Esophagus muscularis mucosa (tissue), 4 donors: ENCODE measurements at regions not wholly inside any gene's neighbourhood (a gene's known extent, or its start where the extent isn't known, plus 50 kb on each side); places are given as distances from the start of the nearest gene placed in this dataset.

Experiments
- DNase-seq: peaks from one replicate; pipeline ENCODE4 v3.0.0-alpha.2; 2017; ENCODE audit errors: extremely low spot score
- H3K27ac ChIP-seq, 4 donors: fragments of 200-600 bp; sonication (generic); replicated peaks in 1 of 4; 1 replicate in 3 of 4; 2 replicates in 1 of 4; pipeline ENCODE4 v1.5.1; 2016 to 2019; ENCODE audit warnings: mild to moderate bottlenecking in 1 of 4
- H3K27me3 ChIP-seq, 4 donors: fragments of 200-600 bp; sonication (generic); one replicate each; pipeline versions ENCODE4 v1.5.1 to v1.6.0; 2016 to 2019
- H3K36me3 ChIP-seq, 4 donors: fragments of 200-600 bp; sonication (generic); one replicate each; pipeline ENCODE4 v1.5.1; 2016 to 2019
- H3K4me1 ChIP-seq, 4 donors: fragments of 200-600 bp; sonication (generic); one replicate each; pipeline ENCODE4 v1.5.1; 2016 to 2019
- H3K4me3 ChIP-seq, 4 donors: fragments of 200-600 bp; sonication (generic); 1 replicate in 2 of 4; 2 replicates in 2 of 4; pipeline ENCODE4 v1.5.1; 2016 to 2019; ENCODE audit warnings: mild to moderate bottlenecking in 4 of 4, moderate library complexity in 1 of 4
- H3K9me3 ChIP-seq, 4 donors: fragments of 200-600 bp; sonication (generic); 1 replicate in 3 of 4; 2 replicates in 1 of 4; pipeline ENCODE4 v1.5.1; 2016 to 2019
- CTCF ChIP-seq, 3 experiments: fragments of 200-600 bp in 2 of 3; fragments of 450-650 bp in 1 of 3; sonication (generic) in 2 of 3; IDR thresholded peaks; one replicate each; pipeline ENCODE4 v1.5.1; 2017 to 2019; ENCODE audit warnings: antibody characterized with exemption in 3 of 3, mild to moderate bottlenecking in 2 of 3, moderate library complexity in 1 of 3
- EP300 ChIP-seq: sonication (generic); formaldehyde crosslinking; IDR thresholded peaks from one replicate; pipeline ENCODE4 v1.6.1; 2017; ENCODE audit warnings: antibody characterized with exemption
- POLR2A ChIP-seq: fragments of 450-650 bp; IDR thresholded peaks from one replicate; pipeline ENCODE4 v1.6.1; 2017; ENCODE audit warnings: antibody characterized with exemption, moderate library complexity, mild to moderate bottlenecking, low read depth
- POLR2AphosphoS5 ChIP-seq, 2 donors: sonication (generic); formaldehyde crosslinking; IDR thresholded peaks; one replicate each; pipeline ENCODE4 v1.6.1; 2017; ENCODE audit warnings: antibody characterized with exemption in 2 of 2
- WGBS: methylation state at CpG from one replicate; pipeline ENCODE4 v1.1.5; 2018; 5-methylcytosine and 5-hydroxymethylcytosine counted together
- intact Hi-C: fragments of 100-400 bp; cut with DNase I; formaldehyde crosslinking; loops from one replicate; pipeline ENCODE4 v1.15.1; 2023

GRCh38 chr2:22301228-22301627, 1083.8 kb upstream of the KLHL29 start:
- intact Hi-C loops = no loop called here
- Histone ChIP-seq H3K27ac (no peak overlapping the region), H3K4me3 (no peak overlapping the region), H3K27me3 (no peaks in the 10 kb centered on the region), H3K9me3 (peaks cover 0 to 10% (median 0%) of the 10 kb centered on the region in 4 donors), H3K36me3 (no peaks in the 10 kb centered on the region), H3K4me1 (no peaks in the 10 kb centered on the region)
- no peak for DNase-seq
- WGBS = 39% methylated on average over 6 of the region's 6 CpGs
- no peak for TF ChIP-seq POLR2AphosphoS5 (IDR thresholded peaks at IDR 0.05)
- TF ChIP-seq EP300 = no peak
- no peak for TF ChIP-seq CTCF (IDR thresholded peaks at IDR 0.05)
- TF ChIP-seq POLR2A = no peak

GRCh38 chr2:22326250-22326649, 1058.7 kb upstream of the KLHL29 start:
- Histone ChIP-seq H3K4me3 (no peak overlapping the region), H3K9me3 (peaks cover 0 to 11% (median 0%) of the 10 kb centered on the region in 4 donors), H3K4me1 (no peaks in the 10 kb centered on the region), H3K36me3 (no peaks in the 10 kb centered on the region), H3K27ac (no peak overlapping the region), H3K27me3 (no peaks in the 10 kb centered on the region)
- no peak for DNase-seq
- intact Hi-C loops = no loop called here
- TF ChIP-seq CTCF (IDR thresholded peaks at IDR 0.05) = no peak
- no peak for TF ChIP-seq EP300
- no peak for TF ChIP-seq POLR2A
- no peak for TF ChIP-seq POLR2AphosphoS5 (IDR thresholded peaks at IDR 0.05)
- WGBS = 67% methylated on average over 4 of the region's 4 CpGs

GRCh38 chr2:22329211-22330154, 1055.5 kb upstream of the KLHL29 start:
- peaks cover 0 to 8% (median 0%) of the 10 kb centered on the region in 4 donors for H3K9me3 ChIP-seq
- no peaks in the 10 kb centered on the region for H3K4me1 ChIP-seq
- no peak for DNase-seq
- H3K27me3 ChIP-seq = no peaks in the 10 kb centered on the region
- no peaks in the 10 kb centered on the region for H3K36me3 ChIP-seq
- intact Hi-C loops = no loop called here
- WGBS = 68% methylated on average over 9 of the region's 10 CpGs
- no peak overlapping the region for H3K4me3 ChIP-seq
- no peak overlapping the region for H3K27ac ChIP-seq
- TF ChIP-seq EP300 = no peak
- TF ChIP-seq POLR2A = no peak
- no peak for TF ChIP-seq CTCF (IDR thresholded peaks at IDR 0.05)
- no peak for TF ChIP-seq POLR2AphosphoS5 (IDR thresholded peaks at IDR 0.05)

- H3K36me3 ChIP-seq = no peaks in the 10 kb centered on the region
Observed at GRCh38 chr2:22336414-22336813, 1048.6 kb upstream of the KLHL29 start.

GRCh38 chr2:22340716-22341115, 1044.3 kb upstream of the KLHL29 start:
- H3K9me3 ChIP-seq = no peaks in the 10 kb centered on the region
- H3K36me3 ChIP-seq = no peaks in the 10 kb centered on the region
- no peak overlapping the region for H3K4me3 ChIP-seq
- intact Hi-C loops = no loop called here
- TF ChIP-seq POLR2A = no peak
- TF ChIP-seq EP300 = no peak
- TF ChIP-seq CTCF (IDR thresholded peaks at IDR 0.05) = no peak
- no peak for TF ChIP-seq POLR2AphosphoS5 (IDR thresholded peaks at IDR 0.05)
- H3K27ac ChIP-seq = no peak overlapping the region
- 93% methylated on average over 2 of the region's 2 CpGs for WGBS
- H3K4me1 ChIP-seq = no peaks in the 10 kb centered on the region
- H3K27me3 ChIP-seq = no peaks in the 10 kb centered on the region
- no peak for DNase-seq

More at GRCh38 chr2:22336414-22336813, 1048.6 kb upstream of the KLHL29 start:
- H3K9me3 ChIP-seq = no peaks in the 10 kb centered on the region
- H3K27me3 ChIP-seq = no peaks in the 10 kb centered on the region
- 95% methylated on average over 2 of the region's 2 CpGs for WGBS
- H3K4me1 ChIP-seq = no peaks in the 10 kb centered on the region
- intact Hi-C loops = no loop called here
- H3K27ac ChIP-seq = no peak overlapping the region
- DNase-seq = no peak
- no peak for TF ChIP-seq POLR2AphosphoS5 (IDR thresholded peaks at IDR 0.05)
- H3K4me3 ChIP-seq = no peak overlapping the region
